OCI-M2 (cell line): ENCODE measurements at regions not wholly inside any gene's neighbourhood (a gene's known extent, or its start where the extent isn't known, plus 50 kb on each side); places are given as distances from the start of the nearest gene placed in this dataset.

Experiments used
- DNase-seq: peaks from one replicate; lab custom pipeline; 2025; ENCODE audit not compliant: unreplicated experiment; lab: John Stamatoyannopoulos, UW

DNA sequence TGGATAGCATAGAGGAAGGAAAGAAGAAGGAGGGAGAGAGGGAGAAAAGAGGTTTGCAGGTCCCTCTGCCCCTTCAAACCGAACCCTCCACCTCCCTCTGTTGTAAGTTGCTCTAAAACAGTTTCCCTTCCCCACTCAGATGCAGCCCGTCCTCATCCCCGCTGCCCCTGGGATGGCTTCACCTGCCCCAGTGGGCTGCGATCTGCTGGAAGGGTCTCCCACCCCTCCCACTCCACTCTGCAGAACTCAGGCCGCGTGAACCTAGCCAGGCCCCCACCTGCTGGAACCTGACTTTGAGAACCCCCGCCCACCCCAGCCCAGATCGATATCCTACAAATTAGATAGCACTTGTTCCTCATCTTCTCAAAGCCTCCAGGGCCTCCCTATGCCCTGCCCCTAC is 190.8 kb downstream of the DLL1 start:
- DNase-seq: no peak

DNA sequence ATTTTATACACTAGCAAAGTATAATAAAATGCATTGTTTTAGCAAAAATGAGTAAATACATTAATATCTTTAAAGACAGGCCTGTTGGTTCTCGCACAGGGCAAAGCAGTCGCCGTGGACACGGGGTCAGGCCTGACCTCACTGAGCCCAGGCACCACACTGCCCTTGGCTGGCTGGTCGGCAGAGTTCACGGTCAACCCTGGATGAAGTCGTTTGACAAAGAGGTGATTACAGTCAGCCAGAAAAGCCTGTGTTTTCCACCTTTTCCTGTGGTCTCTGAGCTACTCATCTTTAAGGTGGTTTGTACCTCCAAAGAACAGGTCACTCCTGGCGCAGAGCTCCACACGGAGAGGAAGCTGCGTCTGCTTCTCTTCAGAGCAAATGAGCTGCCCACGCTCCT is 191.5 kb downstream of the DLL1 start:
- DNase-seq: no peak

GRCh38 chr6:170098428-170099170 is 192.3 kb downstream of the DLL1 start:
- no peak for DNase-seq

- DNase-seq: no peak
Observed at GRCh38 chr6:170097505-170098427, 193.1 kb downstream of the DLL1 start.

DNA sequence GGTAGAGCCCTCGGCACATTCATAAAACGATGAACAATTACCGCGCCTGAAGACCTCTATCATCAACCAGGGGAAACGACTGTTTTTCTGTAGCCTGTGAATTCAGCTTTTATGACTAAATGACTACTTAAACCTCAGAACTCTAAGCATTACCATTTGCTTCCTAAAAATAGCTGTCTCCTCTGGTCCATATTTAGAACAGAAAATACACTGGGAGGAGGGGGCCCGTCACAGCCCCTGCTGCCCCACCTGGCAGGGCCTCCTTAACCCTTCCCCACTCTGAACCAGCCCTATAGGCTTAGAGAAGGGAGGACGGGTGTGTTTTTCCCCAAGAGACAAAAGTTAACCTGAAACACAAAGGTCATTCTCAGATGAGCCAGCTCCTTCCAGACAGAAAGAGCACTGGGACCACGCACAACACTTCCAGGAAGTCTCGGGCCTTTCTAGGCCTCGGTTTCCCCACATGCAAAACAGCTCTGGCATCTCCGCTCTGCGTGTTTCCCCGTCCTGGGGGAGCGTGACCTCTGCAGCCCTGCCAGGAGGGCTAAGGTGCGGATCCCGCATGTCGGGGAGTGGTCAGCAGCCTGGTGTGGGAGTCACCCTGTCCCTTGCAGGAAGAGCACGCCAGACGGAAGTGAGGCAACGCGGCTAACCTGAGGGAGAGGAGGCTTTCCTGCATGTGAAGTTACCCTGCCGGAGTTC is 193.9 kb downstream of the DLL1 start:
- DNase-seq: no peak

DNA sequence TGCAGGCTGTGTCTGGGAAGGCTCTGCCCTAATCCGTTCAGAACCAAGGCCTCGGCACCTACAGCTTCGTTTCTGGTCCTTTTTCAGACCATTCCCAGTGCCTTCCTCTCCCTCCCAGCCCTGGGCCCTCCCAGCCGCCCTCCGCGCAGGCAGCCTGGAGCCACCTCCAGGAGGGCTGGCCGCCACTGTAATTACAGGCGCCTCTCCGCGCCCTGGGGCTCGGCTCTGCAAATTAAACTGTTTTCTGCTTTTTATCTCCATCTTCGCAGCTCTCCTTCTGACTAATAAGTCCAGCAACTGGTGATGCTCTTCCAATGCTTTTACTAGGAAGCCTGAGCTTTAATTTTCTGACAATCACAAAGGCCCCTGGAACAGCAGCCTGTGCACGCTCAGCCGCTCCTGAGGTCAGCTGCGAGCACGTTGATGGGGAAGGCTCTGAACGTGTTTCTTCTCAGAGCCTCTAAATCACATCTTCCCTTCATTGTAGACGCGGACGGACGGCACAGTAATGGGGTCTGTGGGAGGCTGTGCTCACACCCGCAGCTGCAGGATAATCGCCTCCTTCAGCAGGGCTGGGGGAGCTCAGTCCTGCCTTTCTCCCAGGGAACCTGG is 194.6 kb downstream of the DLL1 start:
- DNase-seq: no peak

GRCh38 chr6:170095273-170095981 is 195.5 kb downstream of the DLL1 start:
- no peak for DNase-seq

DNA sequence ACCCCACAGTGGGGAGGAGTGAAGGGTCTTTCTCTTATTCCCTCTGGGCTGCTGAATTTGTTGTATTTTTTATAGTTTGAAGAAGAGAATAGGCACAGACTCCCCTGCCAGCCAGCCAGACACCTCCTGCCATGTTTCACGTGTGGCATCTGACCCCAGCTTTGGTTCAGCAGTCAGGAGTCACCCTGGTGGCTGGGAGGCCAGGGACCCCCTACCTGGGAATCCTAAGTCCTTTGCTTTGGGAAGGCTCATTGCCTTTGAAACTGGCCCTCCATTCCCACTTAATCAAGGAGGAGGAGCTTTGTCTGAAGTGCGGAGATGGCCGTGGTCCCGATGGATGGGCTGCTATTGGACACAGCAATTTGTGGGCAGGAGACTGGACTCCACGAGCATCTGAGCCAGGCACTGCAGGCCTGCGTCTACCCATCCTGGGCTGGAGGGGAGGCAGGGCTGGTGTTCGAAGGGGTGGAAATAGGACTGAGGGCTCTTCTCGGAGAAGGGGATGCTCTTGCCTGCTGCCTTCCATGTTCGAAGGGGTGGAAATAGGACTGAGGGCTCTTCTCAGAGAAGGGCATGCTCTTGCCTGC is 196.1 kb downstream of the DLL1 start:
- DNase-seq: no peak

DNA sequence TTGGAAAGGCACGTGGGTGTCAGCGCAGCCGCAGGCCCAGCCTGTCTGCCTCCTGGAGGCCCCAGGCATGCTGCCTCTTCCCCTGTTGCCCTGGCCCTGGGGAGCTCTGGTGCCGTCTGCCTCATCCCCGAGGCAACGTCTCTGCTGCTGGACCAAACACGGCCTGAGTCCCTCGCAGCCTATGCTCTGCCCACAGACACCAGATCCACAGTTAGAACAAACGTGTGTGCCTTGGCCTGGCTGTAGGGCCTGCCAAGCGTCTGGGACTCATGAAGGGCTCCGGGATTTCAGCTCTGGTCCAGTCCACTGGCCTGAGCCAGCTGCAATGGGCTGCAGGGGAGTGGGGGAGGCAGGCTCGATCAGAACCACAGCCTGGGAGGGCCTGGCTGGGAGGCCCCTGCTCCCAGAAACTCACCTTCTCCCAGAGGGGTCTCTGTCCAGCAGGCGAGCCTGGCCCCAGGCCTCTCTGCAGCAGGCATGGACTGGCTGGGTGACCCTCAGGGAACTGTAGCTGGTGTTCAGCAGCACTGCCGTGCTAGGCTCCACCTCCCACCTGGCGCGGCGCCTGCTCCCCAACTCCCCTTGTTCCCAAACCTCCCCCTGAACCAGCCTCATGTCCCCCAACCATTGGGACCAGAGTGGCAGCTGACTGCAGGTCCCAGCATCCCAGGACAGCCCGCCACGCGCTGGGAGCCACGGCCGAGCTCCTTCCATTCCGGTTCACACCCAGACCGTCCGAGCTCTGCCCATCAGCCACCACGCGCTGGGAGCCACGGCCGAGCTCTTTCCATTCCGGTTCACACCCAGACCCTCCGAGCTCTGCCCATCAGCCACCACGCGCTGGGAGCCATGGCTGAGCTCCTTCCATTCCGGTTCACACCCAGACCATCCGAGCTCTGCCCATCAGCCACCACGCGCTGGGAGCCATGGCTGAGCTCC is 197.0 kb downstream of the DLL1 start:
- DNase-seq: no peak

DNA sequence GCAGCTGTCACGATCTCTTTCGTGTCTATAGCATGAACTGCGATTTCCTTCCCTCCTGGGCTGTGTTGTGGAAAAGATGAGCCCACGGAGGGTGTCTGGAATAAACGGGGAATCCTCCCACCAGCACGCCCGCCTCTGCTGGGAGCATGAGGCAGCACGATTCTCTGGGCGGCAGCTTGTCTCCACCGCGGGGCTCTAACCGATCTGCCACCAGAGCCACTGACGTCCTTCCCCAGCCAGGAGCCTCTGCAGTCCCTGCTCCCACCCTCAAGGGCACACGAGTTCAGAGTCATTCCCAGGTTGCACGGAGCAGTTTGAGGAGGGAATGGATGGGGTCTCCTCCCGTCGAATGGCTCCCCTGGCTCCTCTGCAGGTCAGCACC is 197.6 kb downstream of the DLL1 start:
- no peak for DNase-seq

GRCh38 chr6:170092826-170093225 is 198.1 kb downstream of the DLL1 start:
- DNase-seq: no peak

DNA sequence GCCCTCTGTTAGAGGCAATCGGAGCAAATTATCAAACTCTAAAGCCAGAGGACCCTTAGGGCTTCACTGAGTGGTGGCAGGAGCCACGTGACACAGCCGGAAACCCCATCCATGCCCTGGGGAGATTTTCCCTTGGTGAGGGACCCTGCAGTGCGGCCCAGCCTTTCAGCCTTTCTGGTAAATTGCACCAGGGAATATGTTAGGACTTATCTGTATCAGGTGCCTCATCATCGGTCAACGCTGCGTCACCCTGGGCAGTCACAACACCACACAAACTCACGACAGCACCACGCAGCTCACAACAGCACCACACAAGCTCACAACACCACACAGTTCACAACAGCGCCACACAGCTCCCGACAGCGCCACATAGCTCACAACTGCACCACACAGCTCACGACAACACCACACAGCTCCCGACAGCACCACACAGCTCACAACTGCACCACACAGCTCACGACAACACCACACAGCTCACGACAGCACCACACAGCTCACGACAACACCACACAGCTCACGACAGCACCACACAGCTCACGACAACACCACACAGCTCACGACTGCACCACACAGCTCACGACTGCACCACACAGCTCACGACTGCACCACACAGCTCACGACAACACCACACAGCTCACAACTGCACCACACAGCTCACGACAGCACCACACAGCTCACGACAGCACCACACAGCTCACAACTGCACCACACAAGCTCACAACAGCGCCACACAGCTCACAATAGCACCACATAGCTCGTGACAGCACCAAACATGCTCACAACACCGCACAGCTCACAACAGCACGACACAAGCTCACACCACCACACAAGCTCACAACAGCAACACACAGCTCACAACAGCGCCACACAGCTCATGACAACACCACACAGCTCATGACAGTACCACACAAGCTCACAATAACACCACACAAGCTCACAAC is 199.0 kb downstream of the DLL1 start:
- DNase-seq: no peak

GRCh38 chr6:170091000-170091638 is 199.8 kb downstream of the DLL1 start:
- DNase-seq: no peak

DNA sequence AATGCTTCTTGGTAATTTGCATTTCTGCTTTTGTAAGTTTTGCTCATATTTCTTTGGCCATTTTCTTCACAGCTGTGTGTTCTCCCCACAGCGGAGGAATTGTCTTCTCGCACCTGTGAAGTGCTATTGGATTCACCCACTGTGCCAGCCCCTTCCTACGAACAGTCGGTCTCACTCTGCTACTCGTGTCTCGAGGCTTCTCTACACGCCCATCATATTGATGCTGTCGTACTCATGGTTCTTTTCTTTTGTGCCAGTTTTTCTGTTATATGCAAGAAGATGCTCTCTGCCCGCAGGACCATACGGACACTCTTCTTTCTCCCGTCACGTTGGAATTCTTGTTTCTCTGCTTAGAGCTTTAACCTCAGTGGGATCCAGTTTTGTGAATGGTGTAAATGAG is 200.3 kb downstream of the DLL1 start:
- DNase-seq: no peak

DNA sequence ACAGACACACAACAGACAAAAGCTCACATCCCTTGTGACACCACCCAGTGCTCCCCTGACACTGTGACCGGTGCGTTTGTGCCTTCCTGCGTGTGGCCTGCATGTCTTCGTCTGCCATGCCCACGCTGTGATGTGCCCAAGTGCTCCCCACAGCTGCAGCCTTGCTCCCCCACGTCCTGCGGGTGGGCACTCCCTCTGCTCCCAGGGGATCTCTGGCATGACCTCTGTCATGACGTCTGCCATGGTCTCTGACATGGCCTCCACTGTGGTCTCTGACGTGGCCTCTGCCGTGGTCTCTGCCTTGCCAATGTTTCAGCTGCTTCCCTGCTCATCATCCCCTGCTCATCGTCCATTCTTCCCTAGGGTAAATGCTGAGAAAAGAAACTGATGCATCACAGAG is 200.9 kb downstream of the DLL1 start:
- no peak for DNase-seq

DNA sequence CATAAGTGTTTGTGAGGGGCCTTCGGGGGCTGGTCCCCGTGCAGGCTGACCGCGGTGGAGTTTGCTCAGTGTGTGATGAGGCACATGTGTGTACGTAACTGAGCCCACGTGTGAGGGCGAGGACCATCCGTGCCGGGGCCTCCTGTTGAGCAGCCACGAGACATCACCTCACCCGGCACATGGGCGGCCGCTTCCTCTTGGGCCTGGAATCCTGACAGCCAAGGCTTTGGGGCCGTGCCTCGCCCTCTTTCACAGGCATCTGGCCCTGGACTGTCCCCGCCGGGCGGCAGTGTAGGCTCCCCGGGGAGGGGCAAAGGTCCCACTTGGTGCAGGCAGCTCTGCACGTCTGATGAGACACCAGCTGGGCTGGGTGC is 202.3 kb downstream of the DLL1 start:
- no peak for DNase-seq

- DNase-seq: no peak
Observed at GRCh38 chr6:170087941-170088581, 202.8 kb downstream of the DLL1 start.
